HCT116 (cell line): ENCODE measurements at regions not wholly inside any gene's neighbourhood (a gene's known extent, or its start where the extent isn't known, plus 50 kb on each side); places are given as distances from the start of the nearest gene placed in this dataset.

Experiments
- CBX3 ChIP-seq: IDR thresholded peaks from 2 replicates; pipeline ENCODE4 v1.6.1; 2012; ENCODE audit warnings: low read depth
- CEBPB ChIP-seq: IDR thresholded peaks from 2 replicates; pipeline ENCODE4 v1.6.1; 2012; ENCODE audit warnings: low read depth
- EGR1 ChIP-seq: IDR thresholded peaks from 2 replicates; pipeline ENCODE4 v1.6.1; 2012; ENCODE audit warnings: low read depth
- ELF1 ChIP-seq: IDR thresholded peaks from 2 replicates; pipeline ENCODE4 v1.6.1; 2012; ENCODE audit warnings: low read depth, borderline replicate concordance
- EZH2 ChIP-seq: fragments of 200-600 bp; sonication (generic); IDR thresholded peaks from 2 replicates; pipeline ENCODE4 v1.6.1; 2017; ENCODE audit warnings: antibody characterized with exemption, mixed run types
- JUND ChIP-seq: IDR thresholded peaks from 2 replicates; pipeline ENCODE4 v1.6.1; 2012
- POLR2A ChIP-seq: IDR thresholded peaks from 2 replicates; pipeline ENCODE4 v1.7.0; 2011; ENCODE audit warnings: borderline replicate concordance; ENCODE audit not compliant: insufficient read depth, insufficient read length; ENCODE audit errors: extremely low read depth
- POLR2AphosphoS5 ChIP-seq: IDR thresholded peaks from 2 replicates; pipeline ENCODE4 v1.6.1; 2011; ENCODE audit warnings: mild to moderate bottlenecking, low read depth, low read length, moderate library complexity
- SRF ChIP-seq: IDR thresholded peaks from 2 replicates; pipeline ENCODE4 v1.6.1; 2012; ENCODE audit warnings: low read depth
- TF ChIP-seq, protein P1 (sequence below), 3 experiments: fragments of 200-600 bp in 1 of 3; sonication (generic) in 1 of 3; IDR thresholded peaks in 2 of 3; conservative IDR thresholded peaks in 1 of 3; 2 replicates each; pipeline ENCODE4 v1.5.1; 2012 to 2017; ENCODE audit warnings: low read depth in 2 of 3, low read length in 2 of 3, antibody characterized with exemption in 1 of 3, borderline replicate concordance in 1 of 3, control low read depth in 1 of 3, mild to moderate bottlenecking in 1 of 3, mixed read lengths in 1 of 3, mixed run types in 1 of 3, moderate library complexity in 1 of 3; ENCODE audit not compliant: insufficient read depth in 1 of 3
- TF ChIP-seq, protein P2 (sequence below): IDR thresholded peaks from 2 replicates; pipeline ENCODE4 v1.6.1; 2011; ENCODE audit warnings: mild to moderate bottlenecking, low read length, moderate library complexity; ENCODE audit not compliant: insufficient replicate concordance; ENCODE audit errors: extremely low read depth
- TF ChIP-seq, protein P3 (sequence below): IDR thresholded peaks from 2 replicates; pipeline ENCODE4 v1.6.1; 2012; ENCODE audit warnings: low read depth

DNA sequence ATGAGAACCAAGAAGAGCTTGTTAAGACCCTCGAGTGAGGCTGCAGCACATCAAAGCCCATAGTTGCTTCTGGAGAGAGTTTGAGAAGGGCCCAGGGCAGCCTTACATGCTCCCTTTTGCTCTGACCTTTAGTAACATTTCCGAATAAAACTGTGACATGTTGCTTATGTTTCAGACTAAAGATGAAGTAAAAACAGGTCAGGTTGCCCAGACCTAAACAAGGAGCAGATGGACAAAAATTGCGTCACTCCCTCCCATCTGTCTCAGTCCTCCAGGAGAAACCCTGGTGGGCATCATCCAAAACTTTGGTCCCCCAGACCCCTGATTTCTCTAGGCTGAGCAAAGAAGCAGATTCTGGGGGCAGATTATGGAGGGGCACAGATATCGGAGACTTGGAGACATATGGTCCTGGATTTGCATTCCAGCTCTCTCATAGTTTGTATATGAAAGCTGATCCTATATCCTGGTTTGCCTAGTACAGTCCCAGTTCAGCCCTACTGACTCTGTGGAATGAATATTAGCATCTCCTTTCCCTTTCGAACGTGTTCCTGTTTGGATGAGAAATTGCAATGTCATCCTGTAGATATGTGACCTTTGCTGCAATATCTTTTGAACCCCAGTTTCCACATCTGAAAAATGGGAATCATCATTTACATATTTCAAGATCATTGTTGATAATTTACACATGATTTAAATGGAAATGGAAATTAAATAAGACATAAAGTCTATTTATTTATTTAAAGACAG lies 304.9 kb upstream of the USP24 start:
- TF ChIP-seq, protein P1, sequence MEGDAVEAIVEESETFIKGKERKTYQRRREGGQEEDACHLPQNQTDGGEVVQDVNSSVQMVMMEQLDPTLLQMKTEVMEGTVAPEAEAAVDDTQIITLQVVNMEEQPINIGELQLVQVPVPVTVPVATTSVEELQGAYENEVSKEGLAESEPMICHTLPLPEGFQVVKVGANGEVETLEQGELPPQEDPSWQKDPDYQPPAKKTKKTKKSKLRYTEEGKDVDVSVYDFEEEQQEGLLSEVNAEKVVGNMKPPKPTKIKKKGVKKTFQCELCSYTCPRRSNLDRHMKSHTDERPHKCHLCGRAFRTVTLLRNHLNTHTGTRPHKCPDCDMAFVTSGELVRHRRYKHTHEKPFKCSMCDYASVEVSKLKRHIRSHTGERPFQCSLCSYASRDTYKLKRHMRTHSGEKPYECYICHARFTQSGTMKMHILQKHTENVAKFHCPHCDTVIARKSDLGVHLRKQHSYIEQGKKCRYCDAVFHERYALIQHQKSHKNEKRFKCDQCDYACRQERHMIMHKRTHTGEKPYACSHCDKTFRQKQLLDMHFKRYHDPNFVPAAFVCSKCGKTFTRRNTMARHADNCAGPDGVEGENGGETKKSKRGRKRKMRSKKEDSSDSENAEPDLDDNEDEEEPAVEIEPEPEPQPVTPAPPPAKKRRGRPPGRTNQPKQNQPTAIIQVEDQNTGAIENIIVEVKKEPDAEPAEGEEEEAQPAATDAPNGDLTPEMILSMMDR (IDR thresholded peaks at IDR 0.05 in 2 of 3, conservative IDR thresholded peaks at IDR 0.05 in 1 of 3; ENCODE audit: borderline replicate concordance in 1 of 3, insufficient read depth in 1 of 3, low read depth in 2 of 3, low read length in 2 of 3) = no peak
- no peak for TF ChIP-seq EZH2
- no peak for TF ChIP-seq CEBPB
- TF ChIP-seq, protein P2, sequence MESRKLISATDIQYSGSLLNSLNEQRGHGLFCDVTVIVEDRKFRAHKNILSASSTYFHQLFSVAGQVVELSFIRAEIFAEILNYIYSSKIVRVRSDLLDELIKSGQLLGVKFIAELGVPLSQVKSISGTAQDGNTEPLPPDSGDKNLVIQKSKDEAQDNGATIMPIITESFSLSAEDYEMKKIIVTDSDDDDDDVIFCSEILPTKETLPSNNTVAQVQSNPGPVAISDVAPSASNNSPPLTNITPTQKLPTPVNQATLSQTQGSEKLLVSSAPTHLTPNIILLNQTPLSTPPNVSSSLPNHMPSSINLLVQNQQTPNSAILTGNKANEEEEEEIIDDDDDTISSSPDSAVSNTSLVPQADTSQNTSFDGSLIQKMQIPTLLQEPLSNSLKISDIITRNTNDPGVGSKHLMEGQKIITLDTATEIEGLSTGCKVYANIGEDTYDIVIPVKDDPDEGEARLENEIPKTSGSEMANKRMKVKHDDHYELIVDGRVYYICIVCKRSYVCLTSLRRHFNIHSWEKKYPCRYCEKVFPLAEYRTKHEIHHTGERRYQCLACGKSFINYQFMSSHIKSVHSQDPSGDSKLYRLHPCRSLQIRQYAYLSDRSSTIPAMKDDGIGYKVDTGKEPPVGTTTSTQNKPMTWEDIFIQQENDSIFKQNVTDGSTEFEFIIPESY = no peak
- no peak for TF ChIP-seq POLR2A
- no peak for TF ChIP-seq EGR1
- TF ChIP-seq CBX3 = no peak
- TF ChIP-seq, protein P3, sequence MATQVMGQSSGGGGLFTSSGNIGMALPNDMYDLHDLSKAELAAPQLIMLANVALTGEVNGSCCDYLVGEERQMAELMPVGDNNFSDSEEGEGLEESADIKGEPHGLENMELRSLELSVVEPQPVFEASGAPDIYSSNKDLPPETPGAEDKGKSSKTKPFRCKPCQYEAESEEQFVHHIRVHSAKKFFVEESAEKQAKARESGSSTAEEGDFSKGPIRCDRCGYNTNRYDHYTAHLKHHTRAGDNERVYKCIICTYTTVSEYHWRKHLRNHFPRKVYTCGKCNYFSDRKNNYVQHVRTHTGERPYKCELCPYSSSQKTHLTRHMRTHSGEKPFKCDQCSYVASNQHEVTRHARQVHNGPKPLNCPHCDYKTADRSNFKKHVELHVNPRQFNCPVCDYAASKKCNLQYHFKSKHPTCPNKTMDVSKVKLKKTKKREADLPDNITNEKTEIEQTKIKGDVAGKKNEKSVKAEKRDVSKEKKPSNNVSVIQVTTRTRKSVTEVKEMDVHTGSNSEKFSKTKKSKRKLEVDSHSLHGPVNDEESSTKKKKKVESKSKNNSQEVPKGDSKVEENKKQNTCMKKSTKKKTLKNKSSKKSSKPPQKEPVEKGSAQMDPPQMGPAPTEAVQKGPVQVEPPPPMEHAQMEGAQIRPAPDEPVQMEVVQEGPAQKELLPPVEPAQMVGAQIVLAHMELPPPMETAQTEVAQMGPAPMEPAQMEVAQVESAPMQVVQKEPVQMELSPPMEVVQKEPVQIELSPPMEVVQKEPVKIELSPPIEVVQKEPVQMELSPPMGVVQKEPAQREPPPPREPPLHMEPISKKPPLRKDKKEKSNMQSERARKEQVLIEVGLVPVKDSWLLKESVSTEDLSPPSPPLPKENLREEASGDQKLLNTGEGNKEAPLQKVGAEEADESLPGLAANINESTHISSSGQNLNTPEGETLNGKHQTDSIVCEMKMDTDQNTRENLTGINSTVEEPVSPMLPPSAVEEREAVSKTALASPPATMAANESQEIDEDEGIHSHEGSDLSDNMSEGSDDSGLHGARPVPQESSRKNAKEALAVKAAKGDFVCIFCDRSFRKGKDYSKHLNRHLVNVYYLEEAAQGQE = no peak
- no peak for TF ChIP-seq POLR2AphosphoS5
- TF ChIP-seq SRF = no peak
- no peak for TF ChIP-seq ELF1
- TF ChIP-seq JUND = no peak
